IMR-90 (cell line): ENCODE measurements at regions not wholly inside any gene's neighbourhood (a gene's known extent, or its start where the extent isn't known, plus 50 kb on each side); places are given as distances from the start of the nearest gene placed in this dataset.

Experiments used
- ATAC-seq: fragments of 200-7000 bp; cut with Tn5 transposase; 2 replicates; pipeline ENCODE4 v1.9.1; 2020; ENCODE audit warnings: low read depth, mild to moderate bottlenecking, moderate library complexity
- BruUV-seq: library from RNA; stranded (reverse); fragments of 400-500 nt; replicated peaks from 2 replicates; lab custom pipeline; 2021; lab: Mats Ljungman, UMichigan
- CTCF ChIA-PET: fragments of 300-600 bp; formaldehyde crosslinking; extraction: SDS; loops from one replicate; lab custom pipeline; 2021; ENCODE audit warnings: antibody characterized with exemption; lab: Yijun Ruan, JAX
- POLR2A ChIA-PET: fragments of 300-600 bp; sonication (Branson Sonifier 250); formaldehyde crosslinking; loops from one replicate; lab custom pipeline; 2022; ENCODE audit warnings: antibody characterized with exemption; ENCODE audit not compliant: unreplicated experiment; lab: Charles Lee
- DNase-seq: peaks from one replicate; pipeline ENCODE4 v3.0.0; 2013
- H2AFZ ChIP-seq: replicated peaks from 2 replicates; pipeline ENCODE3; 2013; ENCODE audit warnings: low read length, mild to moderate bottlenecking; ENCODE audit not compliant: poor library complexity
- H2AK5ac ChIP-seq: 2 replicates; pipeline ENCODE4 v1.6.1; 2013; ENCODE audit warnings: low read depth, low read length, inconsistent platforms
- H2AK9ac ChIP-seq: replicated peaks from 2 replicates; pipeline ENCODE3; 2013; ENCODE audit warnings: mild to moderate bottlenecking, low read depth, low read length, moderate library complexity; ENCODE audit not compliant: poor library complexity
- H2BK120ac ChIP-seq: 2 replicates; pipeline ENCODE4 v1.6.1; 2013; ENCODE audit warnings: low read depth, low read length, inconsistent platforms
- H2BK15ac ChIP-seq: 3 replicates; pipeline ENCODE4 v1.6.1; 2013; ENCODE audit warnings: low read depth, low read length, inconsistent platforms
- H2BK20ac ChIP-seq: 2 replicates; pipeline ENCODE4 v1.6.1; 2013; ENCODE audit warnings: low read depth, mild to moderate bottlenecking, inconsistent platforms, low read length, moderate library complexity
- H2BK5ac ChIP-seq: 2 replicates; pipeline ENCODE4 v1.6.1; 2013; ENCODE audit warnings: mild to moderate bottlenecking, low read depth, low read length, inconsistent platforms; ENCODE audit not compliant: poor library complexity, severe bottlenecking
- H3K14ac ChIP-seq: replicated peaks from 2 replicates; pipeline ENCODE4 v1.6.1; 2013; ENCODE audit warnings: low read depth, low read length, inconsistent platforms
- H3K18ac ChIP-seq: 2 replicates; pipeline ENCODE4 v1.6.1; 2013; ENCODE audit warnings: low read depth, low read length, control low read depth
- H3K23ac ChIP-seq: 2 replicates; pipeline ENCODE4 v1.6.1; 2013; ENCODE audit warnings: low read depth, low read length, inconsistent platforms
- H3K27ac ChIP-seq: 2 replicates; pipeline ENCODE4 v1.5.1; 2013; ENCODE audit warnings: mild to moderate bottlenecking, control low read depth, low read length; ENCODE audit not compliant: insufficient read depth
- H3K27me3 ChIP-seq: 2 replicates; pipeline ENCODE4 v1.6.1; 2013; ENCODE audit warnings: low read length; ENCODE audit not compliant: control insufficient read depth, insufficient read depth
- H3K36me3 ChIP-seq: 2 replicates; pipeline ENCODE4 v1.6.1; 2013; ENCODE audit warnings: low read length, mixed read lengths; ENCODE audit not compliant: control insufficient read depth, insufficient read depth
- H3K4ac ChIP-seq: 2 replicates; pipeline ENCODE4 v1.6.1; 2013; ENCODE audit warnings: low read depth, low read length, inconsistent platforms
- H3K4me1 ChIP-seq: 2 replicates; pipeline ENCODE4 v1.6.1; 2013; ENCODE audit warnings: low read length, mixed read lengths; ENCODE audit not compliant: control insufficient read depth, insufficient read depth
- H3K4me2 ChIP-seq: 2 replicates; pipeline ENCODE4 v1.6.1; 2013; ENCODE audit warnings: low read depth, mild to moderate bottlenecking, control low read depth, low read length, moderate library complexity
- H3K4me3 ChIP-seq: 2 replicates; pipeline ENCODE4 v1.5.1; 2013; ENCODE audit warnings: low read depth, mild to moderate bottlenecking, control low read depth, low read length, moderate library complexity; ENCODE audit not compliant: insufficient read depth
- H3K56ac ChIP-seq: 2 replicates; pipeline ENCODE4 v1.6.1; 2013; ENCODE audit warnings: low read length, inconsistent platforms; ENCODE audit not compliant: insufficient read depth; ENCODE audit errors: extremely low read depth
- H3K79me1 ChIP-seq, 2 experiments: 2 replicates each; pipeline ENCODE4 v1.6.1; 2013; ENCODE audit warnings: low read length in 2 of 2, inconsistent platforms in 1 of 2, low read depth in 1 of 2
- H3K9ac ChIP-seq: 2 replicates; pipeline ENCODE4 v1.6.1; 2013; ENCODE audit warnings: low read depth, low read length, control low read depth
- H3K9me1 ChIP-seq: 2 replicates; pipeline ENCODE4 v1.6.1; 2013; ENCODE audit warnings: low read length, inconsistent platforms; ENCODE audit not compliant: insufficient read depth
- H3K9me3 ChIP-seq: 2 replicates; pipeline ENCODE4 v1.6.1; 2013; ENCODE audit warnings: low read length; ENCODE audit not compliant: control insufficient read depth, insufficient read depth
- H4K20me1 ChIP-seq: 2 replicates; pipeline ENCODE4 v1.6.1; 2013; ENCODE audit warnings: low read length, inconsistent platforms; ENCODE audit not compliant: insufficient read depth
- H4K5ac ChIP-seq: 2 replicates; pipeline ENCODE4 v1.6.1; 2013; ENCODE audit warnings: mild to moderate bottlenecking, low read depth, low read length, control low read depth
- H4K8ac ChIP-seq, 2 experiments: 2 replicates each; pipeline ENCODE4 v1.6.1; 2013; ENCODE audit warnings: low read depth in 2 of 2, low read length in 2 of 2, control low read depth in 1 of 2, inconsistent platforms in 1 of 2
- H4K91ac ChIP-seq: 2 replicates; pipeline ENCODE4 v1.6.1; 2013; ENCODE audit warnings: low read depth, low read length, inconsistent platforms; ENCODE audit not compliant: insufficient read depth
- MAFK ChIP-seq: IDR thresholded peaks from 2 replicates; pipeline ENCODE4 v1.6.1; 2012; ENCODE audit warnings: low read depth, low read length, improper control_type of control experiment
- RFX5 ChIP-seq: IDR thresholded peaks from 2 replicates; pipeline ENCODE4 v1.8.0; 2012; ENCODE audit warnings: low read depth, mild to moderate bottlenecking, low read length, moderate library complexity
- dilution Hi-C: fragments of 300-500 bp; cut with HindIII; formaldehyde crosslinking; loops from one replicate; pipeline ENCODE4 v1.14.3; 2018; ENCODE audit warnings: low sequenced_read_pairs; ENCODE audit not compliant: unreplicated experiment
- in situ Hi-C: fragments of 300-500 bp; cut with MboI; formaldehyde crosslinking; loops from 3 replicates; pipeline ENCODE4 v1.14.3; 2019; ENCODE audit warnings: low sequenced_read_pairs, inconsistent platforms, mixed read lengths
- intact Hi-C: fragments of 100-400 bp; cut with micrococcal nuclease; formaldehyde crosslinking; loops from 2 replicates; pipeline ENCODE4 v1.10.0; 2022

DNA sequence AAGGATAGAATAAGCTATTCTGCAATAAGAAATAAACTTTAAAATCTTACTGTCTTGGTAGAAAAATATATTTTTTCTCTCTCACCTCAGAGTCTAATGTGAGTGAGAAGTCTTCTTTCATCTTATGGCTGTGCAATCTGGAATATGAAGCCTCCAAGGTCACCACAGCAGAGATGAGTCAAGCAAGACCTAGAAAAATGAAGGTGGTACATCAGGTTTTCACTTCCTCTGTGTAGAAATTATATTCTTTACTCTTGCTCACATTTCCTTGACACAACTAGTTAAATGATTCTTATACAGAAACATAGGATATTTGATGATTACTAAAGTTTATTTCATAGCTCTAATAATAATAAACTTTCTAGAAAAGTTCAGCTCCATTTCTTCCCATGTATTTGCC is 211.4 kb downstream of the CXXC4 start:
- H3K9me1 ChIP-seq = no peaks in the 10 kb centered on the region
- no peak overlapping the region for H3K27ac ChIP-seq
- no peak overlapping the region for H2BK15ac ChIP-seq
- H2AFZ ChIP-seq = no peak overlapping the region
- TF ChIP-seq MAFK (no peak), RFX5 (no peak)
- H2BK120ac ChIP-seq = no peak overlapping the region
- DNase-seq (no peak), ATAC-seq (no peak)
- intact Hi-C loops = no loop called here
- H3K27me3 ChIP-seq = no peaks in the 10 kb centered on the region
- no peaks in the 10 kb centered on the region for H3K79me1 ChIP-seq
- no peak overlapping the region for H3K23ac ChIP-seq
- no TSS peak for BruUV-seq
- CTCF ChIA-PET = no interaction called here
- no peak overlapping the region for H4K5ac ChIP-seq
- H2BK20ac ChIP-seq = no peak overlapping the region
- H3K4me2 ChIP-seq = no peak overlapping the region
- no peaks in the 10 kb centered on the region for H3K9me3 ChIP-seq
- no peak overlapping the region for H2BK5ac ChIP-seq
- H3K36me3 ChIP-seq = no peaks in the 10 kb centered on the region
- H3K9ac ChIP-seq = no peak overlapping the region
- H4K20me1 ChIP-seq = no peaks in the 10 kb centered on the region
- H3K18ac ChIP-seq = no peak overlapping the region
- H3K56ac ChIP-seq = no peak overlapping the region
- no peak overlapping the region for H2AK9ac ChIP-seq
- H4K91ac ChIP-seq = no peak overlapping the region
- POLR2A ChIA-PET = no interaction called here
- in situ Hi-C loops = no loop called here
- H2AK5ac ChIP-seq = no peak overlapping the region
- no peak overlapping the region for H3K4ac ChIP-seq
- dilution Hi-C loops = no loop called here
- no peaks in the 10 kb centered on the region for H3K4me1 ChIP-seq
- no peak overlapping the region for H3K4me3 ChIP-seq
- no peak overlapping the region for H3K14ac ChIP-seq
- no peak overlapping the region for H4K8ac ChIP-seq
